Kidney epithelial cell (primary cell): ENCODE measurements at regions not wholly inside any gene's neighbourhood (a gene's known extent, or its start where the extent isn't known, plus 50 kb on each side); places are given as distances from the start of the nearest gene placed in this dataset.

ENCODE experiments used
- DNase-seq: peaks from one replicate; pipeline ENCODE4 v3.0.0-alpha.2; 2010; ENCODE audit warnings: low read depth
- H3K27me3 ChIP-seq: 2 replicates; pipeline ENCODE4 v1.6.0; 2011; ENCODE audit warnings: low read length; ENCODE audit not compliant: control insufficient read depth, insufficient read depth
- H3K36me3 ChIP-seq: 2 replicates; pipeline ENCODE4 v1.5.1; 2011; ENCODE audit warnings: low read length; ENCODE audit not compliant: control insufficient read depth, insufficient read depth
- H3K4me3 ChIP-seq: 2 replicates; pipeline ENCODE4 v1.5.1; 2011; ENCODE audit warnings: low read depth, mild to moderate bottlenecking, control low read depth, low read length
- CTCF ChIP-seq: IDR thresholded peaks from 2 replicates; pipeline ENCODE4 v1.5.1; 2011; ENCODE audit warnings: mild to moderate bottlenecking, moderate library complexity, low read length, control low read depth, inconsistent platforms; ENCODE audit not compliant: insufficient read depth, poor library complexity, severe bottlenecking

DNA sequence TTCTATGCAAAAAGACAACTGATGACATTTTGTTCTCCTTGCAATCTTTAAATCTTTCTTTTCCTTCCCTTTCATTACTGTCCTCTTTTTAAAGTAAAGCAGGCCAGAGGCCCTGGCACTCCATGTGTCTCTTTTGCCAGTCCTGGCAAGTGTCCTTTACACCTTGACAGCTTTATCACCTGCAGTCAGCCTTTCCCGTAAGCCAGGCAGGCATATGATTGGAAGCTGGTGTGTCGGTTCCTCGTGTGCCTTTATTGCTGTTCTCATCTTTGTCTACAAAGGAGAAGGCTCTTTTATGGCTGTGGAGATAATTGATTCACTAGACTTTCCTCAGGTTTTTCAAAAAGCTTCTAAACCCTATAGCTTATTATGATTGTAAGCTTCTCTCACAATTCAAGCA, 162.3 kb upstream of the FBXL4 start:
- DNase-seq, result no peak
- TF ChIP-seq CTCF, result no peak
- H3K36me3 ChIP-seq, result no peaks in the 10 kb centered on the region
- no peaks in the 10 kb centered on the region for H3K27me3 ChIP-seq
- H3K4me3 ChIP-seq, result no peak overlapping the region

DNA sequence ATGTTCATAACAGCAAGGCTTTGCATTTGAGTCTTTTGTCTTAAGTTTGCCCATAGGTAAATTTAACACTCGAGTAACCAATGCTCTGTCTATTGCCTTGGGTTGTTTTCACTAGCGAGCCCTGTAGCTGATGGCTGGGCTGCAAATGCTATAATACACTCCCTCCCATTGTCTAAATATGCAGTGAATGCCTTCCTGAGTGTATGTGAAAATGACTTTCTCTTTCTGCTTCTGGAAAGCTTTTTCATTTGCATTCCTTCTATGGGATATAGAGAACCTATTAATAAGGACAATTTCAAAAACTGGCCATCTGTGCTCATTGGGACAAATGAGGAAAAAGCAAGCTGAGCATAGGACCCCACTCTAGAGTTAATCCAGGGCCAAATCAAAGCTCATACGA, 156.5 kb upstream of the FBXL4 start:
- Histone ChIP-seq H3K36me3 (no peaks in the 10 kb centered on the region), H3K27me3 (no peaks in the 10 kb centered on the region), H3K4me3 (no peak overlapping the region)
- TF ChIP-seq CTCF, result no peak
- DNase-seq, result no peak

DNA sequence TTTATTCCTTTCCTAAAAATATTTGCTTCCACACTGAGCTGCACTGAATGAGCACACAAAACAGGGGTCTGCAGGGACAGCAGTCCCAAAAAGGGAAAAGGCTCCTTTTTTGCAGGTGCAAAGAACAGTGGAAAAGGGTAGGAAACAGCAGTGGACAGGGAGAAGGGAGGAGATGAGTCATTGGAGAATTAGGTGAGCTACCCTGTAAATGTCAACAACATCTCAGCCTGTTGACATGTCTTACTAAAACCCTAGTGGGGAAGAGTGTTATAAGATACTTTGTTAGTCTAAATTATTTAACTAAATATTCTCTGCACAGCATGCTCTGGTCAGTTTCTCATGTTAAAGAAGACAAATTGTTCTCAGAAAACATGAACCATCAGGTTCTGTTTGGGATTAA, 151.5 kb upstream of the FBXL4 start:
- Histone ChIP-seq H3K27me3 (peaks cover 3% of the 10 kb centered on the region), H3K36me3 (no peaks in the 10 kb centered on the region), H3K4me3 (no peak overlapping the region)
- TF ChIP-seq CTCF, result no peak
- no peak for DNase-seq

- no peaks in the 10 kb centered on the region for H3K36me3 ChIP-seq
- TF ChIP-seq CTCF, result no peak
- no peak overlapping the region for H3K4me3 ChIP-seq
- no peak for DNase-seq
- peaks cover 8% of the 10 kb centered on the region for H3K27me3 ChIP-seq
Measured at GRCh38 chr6:99096170-99096569, 148.4 kb upstream of the FBXL4 start.

GRCh38 chr6:99093456-99094190, 145.9 kb upstream of the FBXL4 start:
- no peak overlapping the region for H3K4me3 ChIP-seq
- DNase-seq, result no peak
- no peaks in the 10 kb centered on the region for H3K36me3 ChIP-seq
- peaks cover 8% of the 10 kb centered on the region for H3K27me3 ChIP-seq
- no peak for TF ChIP-seq CTCF

- no peak for TF ChIP-seq CTCF
- no peak for DNase-seq
- H3K4me3 ChIP-seq, result no peak overlapping the region
- H3K27me3 ChIP-seq, result peaks cover 8% of the 10 kb centered on the region
- H3K36me3 ChIP-seq, result no peaks in the 10 kb centered on the region
Measured at GRCh38 chr6:99092461-99092860, 144.7 kb upstream of the FBXL4 start.
